ENCODE measurements at regions not wholly inside any gene's neighbourhood (a gene's known extent, or its start where the extent isn't known, plus 50 kb on each side); places are given as distances from the start of the nearest gene placed in this dataset.

- Histone ChIP-seq H3K36me3 (ENCODE audit: control insufficient read depth, insufficient read depth, low read length) (no peaks in the 10 kb centered on the region), H3K9me3 (ENCODE audit: control insufficient read depth, insufficient read depth, low read depth, low read length) (no peaks in the 10 kb centered on the region), H3K79me2 (ENCODE audit: control insufficient read depth, insufficient read depth, low read length) (no peaks in the 10 kb centered on the region), H3K4me2 (ENCODE audit: extremely low read depth, insufficient read depth, low read length) (no peak overlapping the region), H3K27ac (ENCODE audit: insufficient read depth, low read length) (no peak overlapping the region), H3K4me3 (replicated peaks in 1 of 4; ENCODE audit: control extremely low read depth in 1 of 4, insufficient read depth in 1 of 4, low read depth in 3 of 4, low read length in 4 of 4) (no peak overlapping the region), H4K20me1 (ENCODE audit: control insufficient read depth, extremely low read depth, insufficient read depth, low read length) (no peaks in the 10 kb centered on the region), H3K4me1 (ENCODE audit: control insufficient read depth, extremely low read depth, insufficient read depth, low read length) (no peaks in the 10 kb centered on the region), H2AFZ (ENCODE audit: low read length) (no peak overlapping the region), H3K27me3 (ENCODE audit: control insufficient read depth, insufficient read depth, low read length) (no peaks in the 10 kb centered on the region), H3K9ac (ENCODE audit: insufficient read depth, low read length) (no peak overlapping the region)
- DNase-seq (ENCODE audit: low read depth in 2 of 2) = peak in 1 of 2 donors; percentile 9
- TF ChIP-seq CTCF (conservative IDR thresholded peaks at IDR 0.05 in 1 of 2, IDR thresholded peaks at IDR 0.05 in 1 of 2; ENCODE audit: low read depth in 1 of 2, low read length in 2 of 2) (no peak), EZH2 (IDR thresholded peaks at IDR 0.05; ENCODE audit: low read length, missing control alignments) (no peak)
These were observed 416.0 kb upstream of the CCNH start for GRCh38 chr5:87828545-87829216.

GRCh38 chr5:87827539-87827938 lies 414.8 kb upstream of the CCNH start:
- Histone ChIP-seq H3K9me3 (ENCODE audit: control insufficient read depth, insufficient read depth, low read depth, low read length) (no peaks in the 10 kb centered on the region), H3K36me3 (ENCODE audit: control insufficient read depth, insufficient read depth, low read length) (no peaks in the 10 kb centered on the region), H3K27ac (ENCODE audit: insufficient read depth, low read length) (no peak overlapping the region), H3K4me1 (ENCODE audit: control insufficient read depth, extremely low read depth, insufficient read depth, low read length) (no peaks in the 10 kb centered on the region), H3K27me3 (ENCODE audit: control insufficient read depth, insufficient read depth, low read length) (no peaks in the 10 kb centered on the region), H3K4me2 (ENCODE audit: extremely low read depth, insufficient read depth, low read length) (no peak overlapping the region), H2AFZ (ENCODE audit: low read length) (no peak overlapping the region), H3K79me2 (ENCODE audit: control insufficient read depth, insufficient read depth, low read length) (no peaks in the 10 kb centered on the region), H3K4me3 (replicated peaks in 1 of 4; ENCODE audit: control extremely low read depth in 1 of 4, insufficient read depth in 1 of 4, low read depth in 3 of 4, low read length in 4 of 4) (no peak overlapping the region), H3K9ac (ENCODE audit: insufficient read depth, low read length) (no peak overlapping the region), H4K20me1 (ENCODE audit: control insufficient read depth, extremely low read depth, insufficient read depth, low read length) (no peaks in the 10 kb centered on the region)
- DNase-seq (ENCODE audit: low read depth in 2 of 2) = peak in 1 of 2 donors; percentile 83
- TF ChIP-seq EZH2 (IDR thresholded peaks at IDR 0.05; ENCODE audit: low read length, missing control alignments) = no peak
- no peak for TF ChIP-seq CTCF (conservative IDR thresholded peaks at IDR 0.05 in 1 of 2, IDR thresholded peaks at IDR 0.05 in 1 of 2; ENCODE audit: low read depth in 1 of 2, low read length in 2 of 2)

- Histone ChIP-seq H3K27ac (ENCODE audit: insufficient read depth, low read length) (no peak overlapping the region), H4K20me1 (ENCODE audit: control insufficient read depth, extremely low read depth, insufficient read depth, low read length) (no peaks in the 10 kb centered on the region), H3K9ac (ENCODE audit: insufficient read depth, low read length) (no peak overlapping the region), H3K4me3 (replicated peaks in 1 of 4; ENCODE audit: control extremely low read depth in 1 of 4, insufficient read depth in 1 of 4, low read depth in 3 of 4, low read length in 4 of 4) (no peak overlapping the region), H3K36me3 (ENCODE audit: control insufficient read depth, insufficient read depth, low read length) (no peaks in the 10 kb centered on the region), H3K79me2 (ENCODE audit: control insufficient read depth, insufficient read depth, low read length) (no peaks in the 10 kb centered on the region), H3K4me1 (ENCODE audit: control insufficient read depth, extremely low read depth, insufficient read depth, low read length) (no peaks in the 10 kb centered on the region), H2AFZ (ENCODE audit: low read length) (no peak overlapping the region), H3K27me3 (ENCODE audit: control insufficient read depth, insufficient read depth, low read length) (no peaks in the 10 kb centered on the region), H3K4me2 (ENCODE audit: extremely low read depth, insufficient read depth, low read length) (no peak overlapping the region), H3K9me3 (ENCODE audit: control insufficient read depth, insufficient read depth, low read depth, low read length) (no peaks in the 10 kb centered on the region)
- DNase-seq (ENCODE audit: low read depth in 2 of 2) = no peak
- no peak for TF ChIP-seq EZH2 (IDR thresholded peaks at IDR 0.05; ENCODE audit: low read length, missing control alignments)
- TF ChIP-seq CTCF (conservative IDR thresholded peaks at IDR 0.05 in 1 of 2, IDR thresholded peaks at IDR 0.05 in 1 of 2; ENCODE audit: low read depth in 1 of 2, low read length in 2 of 2) = no peak
These were observed 413.8 kb upstream of the CCNH start for GRCh38 chr5:87826507-87826906.
